ENCODE measurements at regions not wholly inside any gene's neighbourhood (a gene's known extent, or its start where the extent isn't known, plus 50 kb on each side); places are given as distances from the start of the nearest gene placed in this dataset.

DNA sequence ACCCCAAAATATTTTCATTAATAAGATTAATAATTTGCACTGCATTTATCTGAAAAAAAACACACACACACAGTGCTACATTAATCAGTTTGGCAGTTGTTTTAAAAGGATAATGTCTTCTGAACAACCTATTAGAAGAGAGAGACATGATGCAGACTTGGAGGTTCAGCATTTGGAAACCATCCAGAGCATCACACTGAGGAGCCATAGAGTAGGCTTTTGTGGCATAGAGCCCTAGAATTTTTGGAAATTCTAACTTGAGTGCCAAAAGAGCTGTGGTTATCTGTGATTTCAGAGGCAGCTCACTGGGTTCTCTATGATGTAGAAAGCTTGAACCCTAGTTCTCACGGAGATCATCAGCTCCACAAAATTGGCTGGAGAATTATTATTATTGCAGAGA lies 90.2 kb downstream of the RFC3 start:
- TF ChIP-seq, protein P1, sequence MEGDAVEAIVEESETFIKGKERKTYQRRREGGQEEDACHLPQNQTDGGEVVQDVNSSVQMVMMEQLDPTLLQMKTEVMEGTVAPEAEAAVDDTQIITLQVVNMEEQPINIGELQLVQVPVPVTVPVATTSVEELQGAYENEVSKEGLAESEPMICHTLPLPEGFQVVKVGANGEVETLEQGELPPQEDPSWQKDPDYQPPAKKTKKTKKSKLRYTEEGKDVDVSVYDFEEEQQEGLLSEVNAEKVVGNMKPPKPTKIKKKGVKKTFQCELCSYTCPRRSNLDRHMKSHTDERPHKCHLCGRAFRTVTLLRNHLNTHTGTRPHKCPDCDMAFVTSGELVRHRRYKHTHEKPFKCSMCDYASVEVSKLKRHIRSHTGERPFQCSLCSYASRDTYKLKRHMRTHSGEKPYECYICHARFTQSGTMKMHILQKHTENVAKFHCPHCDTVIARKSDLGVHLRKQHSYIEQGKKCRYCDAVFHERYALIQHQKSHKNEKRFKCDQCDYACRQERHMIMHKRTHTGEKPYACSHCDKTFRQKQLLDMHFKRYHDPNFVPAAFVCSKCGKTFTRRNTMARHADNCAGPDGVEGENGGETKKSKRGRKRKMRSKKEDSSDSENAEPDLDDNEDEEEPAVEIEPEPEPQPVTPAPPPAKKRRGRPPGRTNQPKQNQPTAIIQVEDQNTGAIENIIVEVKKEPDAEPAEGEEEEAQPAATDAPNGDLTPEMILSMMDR (IDR thresholded peaks at IDR 0.05), result no peak
- TF ChIP-seq POLR2A (IDR thresholded peaks at IDR 0.05) (no peak), POLR2AphosphoS5 (IDR thresholded peaks at IDR 0.05) (no peak)

Measured in gastroesophageal sphincter (tissue), 3 donors.